GM19023 (cell line): ENCODE measurements at regions not wholly inside any gene's neighbourhood (a gene's known extent, or its start where the extent isn't known, plus 50 kb on each side); places are given as distances from the start of the nearest gene placed in this dataset.

Experiments used
- ATAC-seq: cut with Tn5 transposase; IDR thresholded peaks from one replicate; pipeline ENCODE4 v1.9.1; 2021; ENCODE audit warnings: mild to moderate bottlenecking, moderate library complexity; ENCODE audit not compliant: unreplicated experiment

- ATAC-seq, result no peak
Observed at GRCh38 chr2:58578276-58578675, 337.2 kb upstream of the FANCL start.

- ATAC-seq, result no peak
Observed at GRCh38 chr2:58574873-58575272, 333.7 kb upstream of the FANCL start.

GRCh38 chr2:58572731-58573130 lies 331.6 kb upstream of the FANCL start:
- ATAC-seq, result no peak

- peak; percentile 80 for ATAC-seq
Observed at GRCh38 chr2:58571181-58571852, 330.2 kb upstream of the FANCL start.

GRCh38 chr2:58569475-58570185 lies 328.5 kb upstream of the FANCL start:
- peak; percentile 36 for ATAC-seq

- ATAC-seq, result no peak
Observed at GRCh38 chr2:58568901-58569300, 327.8 kb upstream of the FANCL start.

- no peak for ATAC-seq
Observed at GRCh38 chr2:58562276-58562675, 321.2 kb upstream of the FANCL start.

- no peak for ATAC-seq
Observed at GRCh38 chr2:58560531-58560930, 319.4 kb upstream of the FANCL start.

GRCh38 chr2:58558881-58559280 lies 317.8 kb upstream of the FANCL start:
- ATAC-seq, result no peak

GRCh38 chr2:58557176-58557575 lies 316.1 kb upstream of the FANCL start:
- no peak for ATAC-seq

- no peak for ATAC-seq
Observed at GRCh38 chr2:58553937-58554336, 312.8 kb upstream of the FANCL start.

GRCh38 chr2:58553522-58553921 lies 312.4 kb upstream of the FANCL start:
- ATAC-seq, result no peak

- ATAC-seq, result no peak
Observed at GRCh38 chr2:58545300-58546280, 304.5 kb upstream of the FANCL start.

- ATAC-seq, result no peak
Observed at GRCh38 chr2:58543442-58543841, 302.3 kb upstream of the FANCL start.

GRCh38 chr2:58541511-58541910 lies 300.4 kb upstream of the FANCL start:
- ATAC-seq, result no peak

GRCh38 chr2:58540681-58541080 lies 299.6 kb upstream of the FANCL start:
- no peak for ATAC-seq

- no peak for ATAC-seq
Observed at GRCh38 chr2:58539973-58540372, 298.8 kb upstream of the FANCL start.

- ATAC-seq, result no peak
Observed at GRCh38 chr2:58535990-58536389, 294.9 kb upstream of the FANCL start.

GRCh38 chr2:58535182-58535581 lies 294.1 kb upstream of the FANCL start:
- no peak for ATAC-seq

GRCh38 chr2:58533376-58533775 lies 292.3 kb upstream of the FANCL start:
- no peak for ATAC-seq

GRCh38 chr2:58532641-58533040 lies 291.5 kb upstream of the FANCL start:
- no peak for ATAC-seq
